Osteoblast (primary cell): ENCODE measurements at regions not wholly inside any gene's neighbourhood (a gene's known extent, or its start where the extent isn't known, plus 50 kb on each side); places are given as distances from the start of the nearest gene placed in this dataset.

Source experiments
- DNase-seq: peaks from one replicate; pipeline ENCODE4 v3.0.0; 2011; ENCODE audit warnings: low spot score, mixed read lengths; ENCODE audit not compliant: insufficient read length; ENCODE audit errors: missing footprints
- H2AFZ ChIP-seq: 2 replicates; pipeline ENCODE4 v1.6.0; 2011; ENCODE audit warnings: mild to moderate bottlenecking, low read length
- H3K27ac ChIP-seq: 2 replicates; pipeline ENCODE4 v1.5.1; 2011; ENCODE audit warnings: mild to moderate bottlenecking, low read depth, low read length, moderate library complexity
- H3K27me3 ChIP-seq: 2 replicates; pipeline ENCODE4 v1.6.0; 2012; ENCODE audit warnings: mild to moderate bottlenecking, control low read depth, inconsistent platforms, low read length, moderate library complexity; ENCODE audit not compliant: insufficient read depth
- H3K36me3 ChIP-seq: 2 replicates; pipeline ENCODE4 v1.5.1; 2011; ENCODE audit warnings: mild to moderate bottlenecking, low read length, control low read depth, moderate library complexity; ENCODE audit not compliant: insufficient read depth
- H3K4me1 ChIP-seq: 2 replicates; pipeline ENCODE4 v1.5.1; 2011; ENCODE audit warnings: mild to moderate bottlenecking, low read length, control low read depth, moderate library complexity; ENCODE audit not compliant: insufficient read depth
- H3K4me2 ChIP-seq: 2 replicates; pipeline ENCODE4 v1.6.0; 2011; ENCODE audit warnings: mild to moderate bottlenecking, low read length; ENCODE audit not compliant: insufficient read depth
- H3K4me3 ChIP-seq: fragments of 200-600 bp; sonication (generic); 3 replicates; pipeline ENCODE4 v1.5.1; 2012; ENCODE audit warnings: mild to moderate bottlenecking, low read length, inconsistent platforms; ENCODE audit not compliant: insufficient read depth
- H3K79me2 ChIP-seq: 2 replicates; pipeline ENCODE4 v1.6.0; 2012; ENCODE audit warnings: mild to moderate bottlenecking, low read length, control low read depth, inconsistent platforms; ENCODE audit not compliant: insufficient read depth
- H3K9me3 ChIP-seq: 2 replicates; pipeline ENCODE4 v1.5.1; 2011; ENCODE audit warnings: low read depth, low read length, control low read depth
- H4K20me1 ChIP-seq: 2 replicates; pipeline ENCODE4 v1.6.0; 2012; ENCODE audit warnings: mild to moderate bottlenecking, low read length, control low read depth; ENCODE audit not compliant: insufficient read depth
- TF ChIP-seq, protein P1 (sequence below): IDR thresholded peaks from 2 replicates; pipeline ENCODE4 v1.5.1; 2011; ENCODE audit warnings: mild to moderate bottlenecking, low read depth, low read length, moderate library complexity; ENCODE audit errors: extremely low read depth

DNA sequence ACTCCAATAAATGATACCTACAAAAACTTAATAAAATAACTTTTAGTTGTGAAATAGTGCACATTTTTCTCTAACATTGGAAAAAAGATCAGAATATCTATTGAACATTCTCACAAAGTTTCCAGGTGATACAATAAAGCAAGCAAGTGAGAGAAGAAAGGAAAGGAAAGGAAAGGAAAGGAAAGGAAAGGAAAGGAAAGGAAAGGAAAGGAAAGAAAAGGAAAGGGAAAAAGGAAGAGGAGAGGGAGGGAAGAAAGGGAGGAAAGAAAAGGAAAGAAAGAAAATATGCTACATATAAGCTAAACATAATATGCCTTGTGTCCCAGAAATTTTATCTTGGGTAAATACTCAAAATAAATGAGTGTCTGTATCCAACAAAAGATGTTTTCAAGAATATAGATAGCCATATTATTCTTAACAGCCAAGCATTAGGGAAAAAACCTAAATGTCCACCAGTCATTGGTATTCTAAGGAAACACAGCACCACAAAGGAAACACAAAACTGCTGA, 510.2 kb upstream of the ZWINT start:
- DNase-seq: no peak
- TF ChIP-seq, protein P1, sequence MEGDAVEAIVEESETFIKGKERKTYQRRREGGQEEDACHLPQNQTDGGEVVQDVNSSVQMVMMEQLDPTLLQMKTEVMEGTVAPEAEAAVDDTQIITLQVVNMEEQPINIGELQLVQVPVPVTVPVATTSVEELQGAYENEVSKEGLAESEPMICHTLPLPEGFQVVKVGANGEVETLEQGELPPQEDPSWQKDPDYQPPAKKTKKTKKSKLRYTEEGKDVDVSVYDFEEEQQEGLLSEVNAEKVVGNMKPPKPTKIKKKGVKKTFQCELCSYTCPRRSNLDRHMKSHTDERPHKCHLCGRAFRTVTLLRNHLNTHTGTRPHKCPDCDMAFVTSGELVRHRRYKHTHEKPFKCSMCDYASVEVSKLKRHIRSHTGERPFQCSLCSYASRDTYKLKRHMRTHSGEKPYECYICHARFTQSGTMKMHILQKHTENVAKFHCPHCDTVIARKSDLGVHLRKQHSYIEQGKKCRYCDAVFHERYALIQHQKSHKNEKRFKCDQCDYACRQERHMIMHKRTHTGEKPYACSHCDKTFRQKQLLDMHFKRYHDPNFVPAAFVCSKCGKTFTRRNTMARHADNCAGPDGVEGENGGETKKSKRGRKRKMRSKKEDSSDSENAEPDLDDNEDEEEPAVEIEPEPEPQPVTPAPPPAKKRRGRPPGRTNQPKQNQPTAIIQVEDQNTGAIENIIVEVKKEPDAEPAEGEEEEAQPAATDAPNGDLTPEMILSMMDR: no peak
- Histone ChIP-seq H3K9me3 (no peaks in the 10 kb centered on the region), H3K36me3 (no peaks in the 10 kb centered on the region), H4K20me1 (no peaks in the 10 kb centered on the region), H3K4me3 (no peak overlapping the region), H3K4me1 (no peaks in the 10 kb centered on the region), H3K27ac (no peak overlapping the region), H3K79me2 (no peaks in the 10 kb centered on the region), H3K27me3 (no peaks in the 10 kb centered on the region), H3K4me2 (no peak overlapping the region), H2AFZ (no peak overlapping the region)

DNA sequence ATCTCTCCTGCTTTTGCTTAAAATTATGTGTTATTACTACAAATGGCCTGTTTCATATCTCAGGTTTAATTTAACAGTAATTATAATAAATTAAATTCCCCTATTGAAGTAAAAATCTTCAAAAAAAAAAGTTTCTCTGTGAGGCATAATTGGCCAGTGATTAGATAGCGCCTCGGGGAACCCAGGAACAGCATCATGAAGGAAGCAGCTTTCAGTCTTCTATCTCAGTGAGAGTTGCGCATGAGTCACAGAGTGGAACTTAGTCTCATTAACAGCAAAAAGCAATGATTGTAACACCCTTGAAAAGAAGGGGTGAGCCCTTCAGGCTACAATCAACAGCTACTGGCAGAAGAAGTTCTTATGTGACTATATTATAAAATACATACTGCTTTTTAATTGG, 506.2 kb upstream of the ZWINT start:
- Histone ChIP-seq H3K27ac (no peak overlapping the region), H3K4me1 (no peaks in the 10 kb centered on the region), H3K4me3 (no peak overlapping the region), H3K4me2 (no peak overlapping the region), H3K27me3 (no peaks in the 10 kb centered on the region), H3K79me2 (no peaks in the 10 kb centered on the region), H3K36me3 (no peaks in the 10 kb centered on the region), H4K20me1 (no peaks in the 10 kb centered on the region), H3K9me3 (peaks cover 2% of the 10 kb centered on the region), H2AFZ (no peak overlapping the region)
- no peak for DNase-seq
- TF ChIP-seq, protein P1: no peak

DNA sequence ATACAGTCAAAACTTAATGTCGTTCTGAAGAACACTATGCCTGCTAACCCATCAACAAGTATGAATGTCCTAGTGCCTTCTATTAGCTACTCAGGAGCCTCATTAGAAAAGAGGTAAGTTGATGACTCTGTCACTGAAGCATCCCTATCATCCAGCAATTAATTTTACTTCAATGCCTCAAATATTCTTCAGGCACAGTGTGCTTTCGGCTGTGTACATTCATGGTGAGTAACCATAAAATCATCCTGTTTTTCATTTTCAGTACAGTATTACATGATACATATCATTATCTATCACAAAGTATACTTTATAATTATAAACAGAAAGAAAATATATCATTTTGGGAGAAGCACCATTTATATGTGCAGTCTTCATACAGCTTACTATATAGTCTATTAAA, 495.5 kb upstream of the ZWINT start:
- no peaks in the 10 kb centered on the region for H3K9me3 ChIP-seq

DNA sequence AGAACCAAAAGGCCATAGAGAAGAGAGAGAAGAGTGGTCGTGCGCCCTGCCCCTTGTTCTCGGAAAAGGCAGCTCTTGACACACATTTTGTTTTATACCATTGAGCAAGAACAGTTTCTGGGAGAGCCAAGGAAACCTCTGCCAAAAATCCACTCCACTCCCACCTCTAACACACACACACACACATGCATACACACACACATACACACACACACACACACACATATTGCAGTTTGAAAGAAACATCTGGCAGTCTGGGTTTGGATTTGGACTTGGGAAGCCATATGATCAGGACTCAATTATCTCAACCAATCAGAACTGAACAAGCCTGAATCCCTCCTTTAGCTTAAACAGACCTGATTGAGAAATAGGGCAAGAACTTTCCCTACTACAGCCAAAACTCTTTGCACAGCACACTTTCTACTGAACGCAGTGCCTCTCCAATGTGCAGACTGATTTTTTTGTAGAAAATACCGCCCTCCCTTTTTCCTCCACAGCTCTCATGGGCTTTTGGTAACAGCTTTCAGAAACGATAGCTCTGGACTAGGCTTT, 484.0 kb upstream of the ZWINT start:
- Histone ChIP-seq H2AFZ (no peak overlapping the region), H3K36me3 (no peaks in the 10 kb centered on the region), H3K27ac (no peak overlapping the region), H3K4me1 (no peaks in the 10 kb centered on the region), H3K4me3 (no peak overlapping the region), H3K27me3 (no peaks in the 10 kb centered on the region), H3K79me2 (no peaks in the 10 kb centered on the region), H3K9me3 (peaks cover 3% of the 10 kb centered on the region), H3K4me2 (no peak overlapping the region), H4K20me1 (no peaks in the 10 kb centered on the region)
- DNase-seq: no peak
- TF ChIP-seq, protein P1: no peak

More for the DNA sequence above, 495.5 kb upstream of the ZWINT start:
- no peak for DNase-seq
- no peaks in the 10 kb centered on the region for H4K20me1 ChIP-seq
- TF ChIP-seq, protein P1: no peak
- H3K4me2 ChIP-seq: no peak overlapping the region
- no peak overlapping the region for H2AFZ ChIP-seq
- H3K4me3 ChIP-seq: no peak overlapping the region
- H3K79me2 ChIP-seq: no peaks in the 10 kb centered on the region
- H3K36me3 ChIP-seq: no peaks in the 10 kb centered on the region
- no peaks in the 10 kb centered on the region for H3K27me3 ChIP-seq
- H3K27ac ChIP-seq: no peak overlapping the region
- no peaks in the 10 kb centered on the region for H3K4me1 ChIP-seq
